ENCODE measurements at regions not wholly inside any gene's neighbourhood (a gene's known extent, or its start where the extent isn't known, plus 50 kb on each side); places are given as distances from the start of the nearest gene placed in this dataset.

DNA sequence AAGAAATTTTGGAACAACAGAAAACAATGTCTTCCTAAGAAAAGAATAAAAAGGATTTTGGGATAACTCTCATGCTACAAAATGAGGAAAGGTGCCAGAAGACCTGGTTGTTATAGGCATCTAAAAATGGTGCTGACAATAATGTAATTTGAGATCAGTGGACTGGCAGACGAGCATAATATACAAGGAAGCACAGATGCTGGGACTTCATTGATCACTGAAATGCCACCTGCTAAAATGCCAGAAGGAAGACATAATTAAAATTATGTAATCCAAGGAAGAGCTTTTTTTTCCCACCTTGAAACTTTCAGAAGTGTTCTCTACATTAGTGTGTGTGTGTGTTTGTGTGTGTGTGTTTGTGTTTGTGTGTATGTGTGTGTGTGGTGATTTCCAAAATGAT is 535.9 kb downstream of the XIRP2 start (continued):
- TF ChIP-seq, protein P1, sequence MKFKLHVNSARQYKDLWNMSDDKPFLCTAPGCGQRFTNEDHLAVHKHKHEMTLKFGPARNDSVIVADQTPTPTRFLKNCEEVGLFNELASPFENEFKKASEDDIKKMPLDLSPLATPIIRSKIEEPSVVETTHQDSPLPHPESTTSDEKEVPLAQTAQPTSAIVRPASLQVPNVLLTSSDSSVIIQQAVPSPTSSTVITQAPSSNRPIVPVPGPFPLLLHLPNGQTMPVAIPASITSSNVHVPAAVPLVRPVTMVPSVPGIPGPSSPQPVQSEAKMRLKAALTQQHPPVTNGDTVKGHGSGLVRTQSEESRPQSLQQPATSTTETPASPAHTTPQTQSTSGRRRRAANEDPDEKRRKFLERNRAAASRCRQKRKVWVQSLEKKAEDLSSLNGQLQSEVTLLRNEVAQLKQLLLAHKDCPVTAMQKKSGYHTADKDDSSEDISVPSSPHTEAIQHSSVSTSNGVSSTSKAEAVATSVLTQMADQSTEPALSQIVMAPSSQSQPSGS (IDR thresholded peaks at IDR 0.05; ENCODE audit: low read length) = no peak
- no peak for TF ChIP-seq GABPA (IDR thresholded peaks at IDR 0.05; ENCODE audit: borderline replicate concordance, insufficient read depth, low read length)
